ENCODE measurements at regions not wholly inside any gene's neighbourhood (a gene's known extent, or its start where the extent isn't known, plus 50 kb on each side); places are given as distances from the start of the nearest gene placed in this dataset.
"Not testable (repeated sequence)": the region's sequence is repeated elsewhere in the genome, so short reads cannot be mapped to it uniquely, and the experiment has no call there.

DNA sequence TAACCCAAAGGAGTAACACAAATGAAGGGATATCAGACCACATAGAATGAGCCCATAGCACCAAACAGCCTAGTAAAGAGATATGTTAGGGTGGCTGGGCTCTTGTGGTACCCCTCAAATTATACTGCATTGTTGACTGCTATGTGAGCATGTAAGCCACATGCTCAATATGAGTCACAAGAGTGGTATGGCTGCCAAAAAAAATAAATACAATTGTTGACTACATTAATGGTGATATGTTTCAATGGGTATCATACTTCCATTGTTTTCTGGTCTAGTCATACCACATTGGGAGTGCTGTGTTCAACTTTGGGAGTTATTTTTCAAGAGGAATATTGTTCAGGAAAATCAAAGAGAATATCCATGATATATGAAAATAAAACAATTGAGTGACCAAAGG, 162.4 kb upstream of the PIK3R1 start:
- no peaks in the 10 kb centered on the region for H3K4me1 ChIP-seq (ENCODE audit: control insufficient read depth, insufficient read depth, low read length)
- H3K27me3 ChIP-seq (ENCODE audit: control insufficient read depth, insufficient read depth, low read length), result peaks cover 2% of the 10 kb centered on the region
- H3K36me3 ChIP-seq (ENCODE audit: control insufficient read depth, insufficient read depth, low read length), result no peaks in the 10 kb centered on the region
- H3K4me3 ChIP-seq (ENCODE audit: low read depth, low read length), result no peak overlapping the region
- no peak overlapping the region for H3K27ac ChIP-seq (ENCODE audit: low read depth, low read length)
- H3K9me3 ChIP-seq (ENCODE audit: control insufficient read depth, insufficient read depth, low read length), result no peaks in the 10 kb centered on the region
- DNase-seq (ENCODE audit: low read depth in 4 of 6, low spot score in 6 of 6), result no peak

DNA sequence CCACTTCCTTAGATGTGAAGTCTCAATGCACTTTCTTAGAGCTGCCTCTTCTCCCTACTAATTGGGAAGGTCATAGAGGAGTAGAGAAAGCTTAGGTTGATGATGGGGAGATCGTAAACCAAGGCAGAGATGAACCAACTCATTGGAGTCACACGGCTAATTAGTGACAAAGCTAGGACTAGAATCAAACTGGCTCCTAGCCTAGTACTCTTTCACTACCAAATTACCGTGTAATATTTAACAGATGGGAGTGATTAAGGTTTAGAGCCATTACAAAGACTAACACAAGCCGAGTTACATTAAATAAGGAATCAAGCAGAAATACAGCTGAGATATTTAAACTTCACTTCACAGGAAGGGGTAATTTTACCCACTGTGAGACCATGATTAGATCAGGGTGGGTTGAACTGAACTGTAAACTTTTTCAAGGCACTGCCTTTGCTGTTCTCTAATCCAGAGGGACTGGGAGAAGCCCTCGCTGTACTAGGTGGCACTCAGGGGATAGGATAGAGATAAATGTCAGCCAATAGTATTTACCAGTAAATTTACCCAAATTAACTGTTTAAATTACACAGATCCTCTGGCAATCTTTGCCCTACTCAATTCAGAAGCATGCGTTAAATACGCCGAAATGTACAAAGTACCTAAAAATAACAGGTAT, 166.4 kb upstream of the PIK3R1 start:
- H3K4me3 ChIP-seq (ENCODE audit: low read depth, low read length), result no peak overlapping the region
- no peaks in the 10 kb centered on the region for H3K36me3 ChIP-seq (ENCODE audit: control insufficient read depth, insufficient read depth, low read length)
- 74% methylated on average over 3 of the region's 8 CpGs for WGBS (ENCODE audit: insufficient coverage)
- no peaks in the 10 kb centered on the region for H3K9me3 ChIP-seq (ENCODE audit: control insufficient read depth, insufficient read depth, low read length)
- H3K27ac ChIP-seq (ENCODE audit: low read depth, low read length), result no peak overlapping the region
- peak in 3 of 6 donors; percentile 19 to 87 (median 25) for DNase-seq (ENCODE audit: low read depth in 4 of 6, low spot score in 6 of 6)
- no peaks in the 10 kb centered on the region for H3K4me1 ChIP-seq (ENCODE audit: control insufficient read depth, insufficient read depth, low read length)
- H3K27me3 ChIP-seq (ENCODE audit: control insufficient read depth, insufficient read depth, low read length), result peaks cover 2% of the 10 kb centered on the region

DNA sequence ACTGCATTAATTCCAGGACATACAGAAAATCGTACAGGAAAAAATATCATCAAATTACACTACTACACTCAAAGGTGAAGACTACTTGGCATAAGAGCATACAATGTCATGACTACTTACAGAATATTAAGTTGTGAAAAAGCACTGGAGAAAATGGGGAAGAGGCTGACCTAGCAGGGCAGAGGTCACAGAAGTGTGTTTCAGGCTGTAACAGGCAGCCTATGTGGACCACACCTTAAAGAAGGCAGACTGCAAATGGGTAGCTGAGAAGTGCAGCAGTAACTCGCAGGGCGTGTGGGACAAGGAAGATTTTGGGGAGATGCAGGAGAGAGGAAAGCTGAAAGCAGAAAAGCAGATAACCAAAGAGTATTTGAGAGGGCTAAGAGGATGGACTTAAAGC, 167.0 kb upstream of the PIK3R1 start:
- H3K4me3 ChIP-seq (ENCODE audit: low read depth, low read length), result no peak overlapping the region
- no peak for DNase-seq (ENCODE audit: low read depth in 4 of 6, low spot score in 6 of 6)
- H3K27ac ChIP-seq (ENCODE audit: low read depth, low read length), result no peak overlapping the region
- H3K9me3 ChIP-seq (ENCODE audit: control insufficient read depth, insufficient read depth, low read length), result no peaks in the 10 kb centered on the region
- H3K4me1 ChIP-seq (ENCODE audit: control insufficient read depth, insufficient read depth, low read length), result no peaks in the 10 kb centered on the region
- H3K36me3 ChIP-seq (ENCODE audit: control insufficient read depth, insufficient read depth, low read length), result no peaks in the 10 kb centered on the region
- whole genome bisulfite sequencing (ENCODE audit: insufficient coverage), result 96% methylated on average over 2 of the region's 3 CpGs
- H3K27me3 ChIP-seq (ENCODE audit: control insufficient read depth, insufficient read depth, low read length), result peaks cover 2% of the 10 kb centered on the region

DNA sequence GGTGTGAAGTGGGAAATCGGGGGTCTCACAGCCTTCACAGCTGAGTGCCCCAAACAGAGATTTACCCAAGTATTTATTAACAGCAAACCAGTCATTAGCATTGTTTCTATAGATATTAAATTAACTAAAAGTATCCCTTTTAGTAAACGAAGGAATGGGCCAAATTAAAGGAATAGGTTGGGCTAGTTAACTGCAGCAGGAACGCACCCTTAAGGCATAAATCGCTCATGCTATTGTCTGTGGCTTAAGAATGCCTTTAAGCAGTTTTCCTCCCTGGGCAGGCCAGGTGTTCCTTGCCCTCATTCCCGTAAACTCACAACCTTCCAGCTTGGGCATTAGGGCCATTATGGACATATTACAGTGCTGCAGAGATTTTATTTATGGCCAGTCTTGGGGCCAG, 167.5 kb upstream of the PIK3R1 start:
- H3K4me3 ChIP-seq (ENCODE audit: low read depth, low read length); H3K27ac ChIP-seq (ENCODE audit: low read depth, low read length); DNase-seq (ENCODE audit: low read depth in 4 of 6, low spot score in 6 of 6); H3K9me3 ChIP-seq (ENCODE audit: control insufficient read depth, insufficient read depth, low read length); H3K4me1 ChIP-seq (ENCODE audit: control insufficient read depth, insufficient read depth, low read length); H3K36me3 ChIP-seq (ENCODE audit: control insufficient read depth, insufficient read depth, low read length); H3K27me3 ChIP-seq (ENCODE audit: control insufficient read depth, insufficient read depth, low read length): not testable (repeated sequence)
- WGBS (ENCODE audit: insufficient coverage), result 90% methylated on average over 2 of the region's 5 CpGs

DNA sequence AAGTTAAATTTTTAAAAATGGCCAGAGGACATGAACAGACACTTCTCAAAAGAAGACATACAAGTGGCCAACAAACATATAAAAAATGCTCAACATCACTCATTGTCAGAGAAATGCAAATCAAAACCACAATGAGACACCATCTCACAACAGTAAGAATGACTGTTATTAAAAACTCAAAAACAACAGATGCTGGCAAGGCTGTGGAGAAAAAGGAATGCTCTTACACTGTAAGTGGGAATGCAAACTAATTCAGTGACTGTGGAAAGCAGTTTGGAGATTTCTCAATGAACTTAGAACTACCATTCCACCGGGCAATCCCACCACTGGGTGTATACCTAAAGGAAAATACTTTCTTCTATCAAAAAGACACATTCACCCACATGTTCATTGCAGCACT, 168.5 kb upstream of the PIK3R1 start:
- H3K27ac ChIP-seq (ENCODE audit: low read depth, low read length), result no peak overlapping the region
- no peak overlapping the region for H3K4me3 ChIP-seq (ENCODE audit: low read depth, low read length)
- DNase-seq (ENCODE audit: low read depth in 4 of 6, low spot score in 6 of 6), result no peak
- H3K36me3 ChIP-seq (ENCODE audit: control insufficient read depth, insufficient read depth, low read length), result no peaks in the 10 kb centered on the region
- H3K9me3 ChIP-seq (ENCODE audit: control insufficient read depth, insufficient read depth, low read length), result no peaks in the 10 kb centered on the region
- no peaks in the 10 kb centered on the region for H3K4me1 ChIP-seq (ENCODE audit: control insufficient read depth, insufficient read depth, low read length)
- WGBS (ENCODE audit: insufficient coverage), result no CpG with 5 or more reads among the region's 1 CpG
- H3K27me3 ChIP-seq (ENCODE audit: control insufficient read depth, insufficient read depth, low read length), result peaks cover 2% of the 10 kb centered on the region

DNA sequence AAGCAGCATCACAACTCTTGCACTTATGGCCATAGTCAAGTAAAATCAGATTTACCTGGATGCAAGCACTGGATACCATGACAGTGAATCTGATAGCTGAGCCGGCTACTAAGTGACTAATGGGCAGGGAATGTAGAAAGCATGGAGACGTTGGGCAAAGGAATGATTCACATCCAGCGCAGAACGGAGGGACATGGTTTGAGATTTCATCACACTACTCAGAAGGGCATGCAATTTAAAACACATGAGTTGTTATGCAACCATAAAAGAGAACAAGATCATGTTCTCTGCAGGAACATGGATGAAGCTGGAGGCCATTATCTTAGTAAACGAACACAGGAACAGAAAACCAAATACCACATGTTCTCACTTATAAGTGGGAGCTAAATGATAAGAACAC, 169.1 kb upstream of the PIK3R1 start:
- no peak overlapping the region for H3K4me3 ChIP-seq (ENCODE audit: low read depth, low read length)
- no peak overlapping the region for H3K27ac ChIP-seq (ENCODE audit: low read depth, low read length)
- H3K9me3 ChIP-seq (ENCODE audit: control insufficient read depth, insufficient read depth, low read length), result no peaks in the 10 kb centered on the region
- no peaks in the 10 kb centered on the region for H3K4me1 ChIP-seq (ENCODE audit: control insufficient read depth, insufficient read depth, low read length)
- H3K27me3 ChIP-seq (ENCODE audit: control insufficient read depth, insufficient read depth, low read length), result peaks cover 2% of the 10 kb centered on the region
- no peaks in the 10 kb centered on the region for H3K36me3 ChIP-seq (ENCODE audit: control insufficient read depth, insufficient read depth, low read length)
- no peak for DNase-seq (ENCODE audit: low read depth in 4 of 6, low spot score in 6 of 6)
- WGBS (ENCODE audit: insufficient coverage), result 100% methylated on average over 2 of the region's 5 CpGs

DNA sequence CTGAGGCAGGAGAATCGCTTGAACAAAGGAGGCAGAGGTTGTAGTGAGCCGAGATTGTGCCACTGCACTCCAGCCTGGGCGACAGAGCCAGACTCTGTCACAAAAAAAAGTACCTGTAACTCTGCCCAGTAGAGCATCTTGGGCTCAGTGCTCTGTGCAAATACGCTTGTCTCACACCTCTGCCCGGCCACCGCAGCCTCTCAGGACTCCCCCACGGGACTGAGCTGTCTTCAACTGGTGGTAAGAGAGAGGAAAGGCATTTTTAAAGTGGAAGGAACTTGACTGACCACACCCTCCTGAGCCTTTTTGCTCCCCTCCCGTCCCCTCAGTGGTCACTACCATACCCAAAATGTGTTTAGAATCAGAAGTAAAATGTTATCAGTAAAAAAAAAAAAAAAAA, 174.3 kb upstream of the PIK3R1 start:
- no peak for DNase-seq (ENCODE audit: low read depth in 4 of 6, low spot score in 6 of 6)
- no peak overlapping the region for H3K27ac ChIP-seq (ENCODE audit: low read depth, low read length)
- 96% methylated on average over 4 of the region's 8 CpGs for WGBS (ENCODE audit: insufficient coverage)

DNA sequence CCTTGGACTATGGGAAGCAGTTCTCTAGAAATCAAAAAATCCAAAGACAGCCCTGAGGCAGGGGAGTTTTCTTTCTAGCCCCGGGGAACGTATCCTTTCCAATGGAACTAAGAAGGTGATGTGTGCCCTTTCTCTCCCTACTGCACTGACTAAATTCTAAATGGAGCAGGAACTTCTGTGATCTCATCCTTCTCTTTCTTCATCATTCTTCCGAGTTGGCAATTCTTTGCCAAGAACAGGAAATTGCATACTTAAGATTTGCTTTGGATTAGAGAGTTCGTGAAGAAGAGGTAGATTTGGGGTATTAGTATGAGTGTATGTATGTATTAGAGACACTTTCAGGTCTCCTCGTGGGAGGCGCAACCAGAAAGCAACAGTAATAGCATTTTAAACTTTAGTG, 178.0 kb upstream of the PIK3R1 start:
- H3K9me3 ChIP-seq (ENCODE audit: control insufficient read depth, insufficient read depth, low read length), result no peaks in the 10 kb centered on the region
- peaks cover 3% of the 10 kb centered on the region for H3K4me1 ChIP-seq (ENCODE audit: control insufficient read depth, insufficient read depth, low read length)
- H3K27me3 ChIP-seq (ENCODE audit: control insufficient read depth, insufficient read depth, low read length), result no peaks in the 10 kb centered on the region
- H3K4me3 ChIP-seq (ENCODE audit: low read depth, low read length), result no peak overlapping the region
- no peaks in the 10 kb centered on the region for H3K36me3 ChIP-seq (ENCODE audit: control insufficient read depth, insufficient read depth, low read length)
- no peak for DNase-seq (ENCODE audit: low read depth in 4 of 6, low spot score in 6 of 6)
- no peak overlapping the region for H3K27ac ChIP-seq (ENCODE audit: low read depth, low read length)
- 60% methylated on average over 1 of the region's 6 CpGs for WGBS (ENCODE audit: insufficient coverage)

More for the DNA sequence above, 174.3 kb upstream of the PIK3R1 start:
- no peaks in the 10 kb centered on the region for H3K4me1 ChIP-seq (ENCODE audit: control insufficient read depth, insufficient read depth, low read length)
- no peak overlapping the region for H3K4me3 ChIP-seq (ENCODE audit: low read depth, low read length)
- no peaks in the 10 kb centered on the region for H3K27me3 ChIP-seq (ENCODE audit: control insufficient read depth, insufficient read depth, low read length)
- no peaks in the 10 kb centered on the region for H3K9me3 ChIP-seq (ENCODE audit: control insufficient read depth, insufficient read depth, low read length)
- no peaks in the 10 kb centered on the region for H3K36me3 ChIP-seq (ENCODE audit: control insufficient read depth, insufficient read depth, low read length)

DNA sequence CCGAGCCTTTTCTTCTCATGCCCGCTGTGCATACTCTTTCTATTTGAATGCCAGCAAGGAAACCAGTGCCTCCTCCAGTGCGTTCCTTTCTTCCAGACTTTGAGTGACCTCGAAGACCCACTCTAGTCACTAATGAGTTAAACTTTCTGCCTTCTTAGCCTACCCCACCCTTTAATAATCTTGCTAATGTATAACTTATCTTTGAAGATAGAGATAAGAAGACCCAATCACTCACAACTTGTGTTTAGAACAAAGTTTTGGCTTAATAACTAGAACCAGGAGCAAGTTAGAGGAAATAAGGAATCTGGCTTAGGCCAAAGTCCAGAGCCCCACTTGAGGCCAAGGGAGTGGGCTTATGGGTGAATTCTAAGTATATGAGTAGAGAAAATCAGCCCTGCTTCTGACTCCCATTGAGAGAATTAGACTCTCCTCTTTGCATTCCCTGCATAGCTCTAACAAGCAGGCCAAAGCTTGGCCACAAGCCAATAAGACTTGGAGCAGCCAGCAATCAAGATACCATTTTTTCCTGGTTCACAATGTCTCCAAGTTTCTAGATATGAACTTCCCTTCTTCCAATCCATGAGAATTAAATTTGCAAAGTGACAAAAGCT, 181.5 kb upstream of the PIK3R1 start:
- peak in 2 of 6 donors; percentile 34 to 50 for DNase-seq (ENCODE audit: low read depth in 4 of 6, low spot score in 6 of 6)
- WGBS (ENCODE audit: insufficient coverage), result 87% methylated on average over 3 of the region's 4 CpGs
- H3K27ac ChIP-seq (ENCODE audit: low read depth, low read length), result no peak overlapping the region

DNA sequence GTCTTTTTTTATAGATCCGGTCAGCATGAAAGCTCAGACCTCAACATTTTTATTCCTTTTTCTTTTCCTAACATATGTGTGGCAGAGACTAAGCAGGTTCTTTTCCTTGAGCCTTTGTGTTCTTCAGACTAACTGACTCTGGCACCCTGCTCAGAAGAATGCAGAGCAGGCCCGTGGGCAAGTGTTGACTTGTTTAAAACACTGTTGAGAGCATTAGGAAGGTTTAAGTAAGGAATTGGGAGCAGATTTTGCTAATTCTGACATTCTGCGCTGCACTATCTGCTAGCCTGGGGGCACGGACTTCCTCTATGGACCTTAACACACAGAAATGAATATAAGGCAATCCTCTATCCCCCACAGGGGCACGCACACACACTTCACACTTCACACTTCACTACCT, 182.5 kb upstream of the PIK3R1 start:
- H3K36me3 ChIP-seq (ENCODE audit: control insufficient read depth, insufficient read depth, low read length), result no peaks in the 10 kb centered on the region
- H3K4me1 ChIP-seq (ENCODE audit: control insufficient read depth, insufficient read depth, low read length), result peaks cover 3% of the 10 kb centered on the region
- H3K4me3 ChIP-seq (ENCODE audit: low read depth, low read length), result no peak overlapping the region
- no peak for DNase-seq (ENCODE audit: low read depth in 4 of 6, low spot score in 6 of 6)
- no peaks in the 10 kb centered on the region for H3K9me3 ChIP-seq (ENCODE audit: control insufficient read depth, insufficient read depth, low read length)
- 100% methylated on average over 1 of the region's 5 CpGs for WGBS (ENCODE audit: insufficient coverage)
- H3K27ac ChIP-seq (ENCODE audit: low read depth, low read length), result no peak overlapping the region
- H3K27me3 ChIP-seq (ENCODE audit: control insufficient read depth, insufficient read depth, low read length), result no peaks in the 10 kb centered on the region

More for the DNA sequence above, 181.5 kb upstream of the PIK3R1 start:
- H3K9me3 ChIP-seq (ENCODE audit: control insufficient read depth, insufficient read depth, low read length), result no peaks in the 10 kb centered on the region
- H3K36me3 ChIP-seq (ENCODE audit: control insufficient read depth, insufficient read depth, low read length), result no peaks in the 10 kb centered on the region
- H3K4me3 ChIP-seq (ENCODE audit: low read depth, low read length), result no peak overlapping the region
- peaks cover 3% of the 10 kb centered on the region for H3K4me1 ChIP-seq (ENCODE audit: control insufficient read depth, insufficient read depth, low read length)
- H3K27me3 ChIP-seq (ENCODE audit: control insufficient read depth, insufficient read depth, low read length), result no peaks in the 10 kb centered on the region

All from spinal cord (tissue), 9 donors.